Hematopoietic multipotent progenitor cell treated with erythropoietin and hydrocortisone succinate and interleukin-3 and kit ligand, for 4 days (in vitro differentiated cells): ENCODE measurements at regions not wholly inside any gene's neighbourhood (a gene's known extent, or its start where the extent isn't known, plus 50 kb on each side); places are given as distances from the start of the nearest gene placed in this dataset.
"Not testable (repeated sequence)": the region's sequence is repeated elsewhere in the genome, so short reads cannot be mapped to it uniquely, and the experiment has no call there.

ENCODE experiments used
- DNase-seq: peaks from one replicate; pipeline ENCODE4 v3.0.0-alpha.2; 2015

GRCh38 chr5:42252306-42252705 is 170.9 kb upstream of the GHR start:
- DNase-seq = no peak

- DNase-seq = not testable (repeated sequence)
Measured at GRCh38 chr5:42259914-42260313, 163.3 kb upstream of the GHR start.

GRCh38 chr5:42267091-42267490 is 156.1 kb upstream of the GHR start:
- no peak for DNase-seq

- DNase-seq = not testable (repeated sequence)
Measured at GRCh38 chr5:42268170-42268569, 155.1 kb upstream of the GHR start.

GRCh38 chr5:42268630-42269029 is 154.6 kb upstream of the GHR start:
- DNase-seq = peak; percentile 22

GRCh38 chr5:42270771-42271170 is 152.5 kb upstream of the GHR start:
- DNase-seq = no peak

GRCh38 chr5:42274913-42275312 is 148.3 kb upstream of the GHR start:
- DNase-seq = no peak

GRCh38 chr5:42277293-42277692 is 145.9 kb upstream of the GHR start:
- no peak for DNase-seq

- DNase-seq = no peak
Measured at GRCh38 chr5:42284584-42284983, 138.7 kb upstream of the GHR start.

- no peak for DNase-seq
Measured at GRCh38 chr5:42285230-42285629, 138.0 kb upstream of the GHR start.

- DNase-seq = no peak
Measured at GRCh38 chr5:42300496-42300895, 122.7 kb upstream of the GHR start.

- no peak for DNase-seq
Measured at GRCh38 chr5:42301349-42301748, 121.9 kb upstream of the GHR start.

GRCh38 chr5:42302186-42302585 is 121.1 kb upstream of the GHR start:
- no peak for DNase-seq

- DNase-seq = no peak
Measured at GRCh38 chr5:42306287-42306686, 117.0 kb upstream of the GHR start.

GRCh38 chr5:42309865-42310264 is 113.4 kb upstream of the GHR start:
- DNase-seq = no peak

GRCh38 chr5:42315214-42315613 is 108.0 kb upstream of the GHR start:
- DNase-seq = no peak

- DNase-seq = no peak
Measured at GRCh38 chr5:42317575-42317974, 105.7 kb upstream of the GHR start.

- DNase-seq = not testable (repeated sequence)
Measured at GRCh38 chr5:42319546-42319945, 103.7 kb upstream of the GHR start.

- DNase-seq = no peak
Measured at GRCh38 chr5:42321785-42322184, 101.5 kb upstream of the GHR start.

- DNase-seq = no peak
Measured at GRCh38 chr5:42337143-42337542, 86.1 kb upstream of the GHR start.

GRCh38 chr5:42337607-42338006 is 85.6 kb upstream of the GHR start:
- no peak for DNase-seq

- DNase-seq = no peak
Measured at GRCh38 chr5:42338136-42338535, 85.1 kb upstream of the GHR start.

- no peak for DNase-seq
Measured at GRCh38 chr5:42349163-42349562, 74.1 kb upstream of the GHR start.

- no peak for DNase-seq
Measured at GRCh38 chr5:42351956-42352355, 71.3 kb upstream of the GHR start.

GRCh38 chr5:42360056-42360455 is 63.2 kb upstream of the GHR start:
- DNase-seq = no peak
